NT2/D1 (cell line): ENCODE measurements at regions not wholly inside any gene's neighbourhood (a gene's known extent, or its start where the extent isn't known, plus 50 kb on each side); places are given as distances from the start of the nearest gene placed in this dataset.

Experiments used
- DNase-seq: peaks from one replicate; pipeline ENCODE4 v3.0.0-alpha.2; 2011; ENCODE audit warnings: low read depth, low spot score
- H3K27me3 ChIP-seq: 2 replicates; pipeline ENCODE4 v1.6.0; 2011; ENCODE audit warnings: mild to moderate bottlenecking; ENCODE audit not compliant: insufficient read length, insufficient read depth
- H3K36me3 ChIP-seq: 2 replicates; pipeline ENCODE4 v1.6.1; 2011; ENCODE audit warnings: mild to moderate bottlenecking, low read length, mixed read lengths; ENCODE audit not compliant: insufficient read depth, insufficient read length
- H3K4me1 ChIP-seq: 2 replicates; pipeline ENCODE4 v1.5.1; 2011; ENCODE audit not compliant: insufficient read depth, insufficient read length
- H3K4me3 ChIP-seq: 2 replicates; pipeline ENCODE4 v1.5.1; 2011; ENCODE audit warnings: low read depth; ENCODE audit not compliant: insufficient read length
- H3K9ac ChIP-seq: 2 replicates; pipeline ENCODE4 v1.6.0; 2011; ENCODE audit warnings: low read depth; ENCODE audit not compliant: insufficient read length
- H3K9me3 ChIP-seq: 2 replicates; pipeline ENCODE4 v1.5.1; 2011; ENCODE audit warnings: mild to moderate bottlenecking, low read length; ENCODE audit not compliant: insufficient read depth
- SUZ12 ChIP-seq: IDR thresholded peaks from 2 replicates; pipeline ENCODE4 v1.6.1; 2011; ENCODE audit not compliant: insufficient read length, insufficient read depth; ENCODE audit errors: extremely low read depth
- YY1 ChIP-seq: IDR thresholded peaks from 2 replicates; pipeline ENCODE4 v1.6.1; 2011; ENCODE audit not compliant: insufficient read length, insufficient read depth
- ZNF274 ChIP-seq: IDR thresholded peaks from 2 replicates; pipeline ENCODE4 v1.6.1; 2011; ENCODE audit warnings: mild to moderate bottlenecking, low read depth, low read length

DNA sequence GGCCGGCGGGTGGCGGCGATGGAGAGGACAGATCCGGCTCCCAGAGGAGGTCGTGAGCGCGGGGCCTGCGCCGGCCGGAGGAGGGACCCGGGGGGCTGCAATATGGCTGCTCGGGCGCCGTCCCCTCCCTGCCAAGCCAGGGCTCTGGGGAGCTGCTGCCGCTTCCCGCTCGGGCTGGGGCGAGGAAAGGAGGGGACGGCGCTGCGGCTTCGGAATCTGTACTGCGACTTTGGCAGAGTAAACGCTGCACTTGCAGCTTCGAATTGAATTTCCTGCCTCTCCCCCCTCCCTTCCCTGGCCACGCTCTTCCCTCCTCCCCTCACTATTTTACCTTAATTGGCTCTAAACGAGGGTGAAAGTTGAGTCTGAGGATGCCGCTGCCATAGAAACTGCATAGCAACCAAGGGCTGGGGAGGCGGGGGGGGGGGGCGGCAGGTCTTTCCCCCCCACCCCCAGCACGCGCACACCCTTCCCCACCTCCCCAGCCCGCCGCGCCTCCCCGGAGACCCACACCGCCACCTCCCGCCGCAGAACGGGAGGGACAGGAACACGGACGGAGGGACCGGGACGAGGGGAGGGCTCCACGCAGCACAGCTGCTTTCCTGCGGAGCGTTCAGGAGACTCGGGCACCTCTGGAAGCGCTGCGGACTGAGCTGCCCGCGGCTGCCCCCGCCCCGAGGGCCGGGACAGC is 93.9 kb downstream of the RNASET2 start:
- peak; percentile 39 for DNase-seq
- Histone ChIP-seq H3K9ac (peak overlapping the region; percentile 72), H3K27me3 (peaks cover 14% of the 10 kb centered on the region)

DNA sequence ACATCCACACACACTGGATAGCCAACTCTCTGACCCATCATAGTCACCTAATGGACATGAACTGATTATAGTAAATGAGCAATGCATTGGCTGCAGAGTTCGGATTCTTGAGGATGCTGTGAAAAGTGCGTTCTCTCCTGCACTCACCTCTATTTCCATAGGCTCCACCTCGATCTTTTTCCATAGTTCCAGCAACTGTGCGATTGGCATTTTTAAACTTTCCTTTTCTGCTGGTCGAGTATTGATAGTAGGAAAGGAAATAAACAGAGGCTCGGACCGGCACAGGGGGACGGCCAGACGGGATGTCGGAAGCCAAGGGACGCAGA is 94.4 kb downstream of the RNASET2 start:
- H3K27me3 ChIP-seq: peaks cover 14% of the 10 kb centered on the region
- TF ChIP-seq YY1: no peak
- TF ChIP-seq ZNF274: no peak
- TF ChIP-seq SUZ12: no peak
- DNase-seq: no peak
- H3K4me3 ChIP-seq: peak overlapping the region; percentile 60
- peaks cover 14% of the 10 kb centered on the region for H3K9me3 ChIP-seq
- H3K4me1 ChIP-seq: peaks cover 2% of the 10 kb centered on the region
- no peaks in the 10 kb centered on the region for H3K36me3 ChIP-seq
- peak overlapping the region; percentile 72 for H3K9ac ChIP-seq

More for the DNA sequence above, 93.9 kb downstream of the RNASET2 start:
- no peaks in the 10 kb centered on the region for H3K36me3 ChIP-seq
- peak overlapping the region; percentile 60 for H3K4me3 ChIP-seq
- H3K4me1 ChIP-seq: peaks cover 3% of the 10 kb centered on the region
- TF ChIP-seq ZNF274 (no peak), SUZ12 (no peak), YY1 (no peak)
- H3K9me3 ChIP-seq: peaks cover 14% of the 10 kb centered on the region

DNA sequence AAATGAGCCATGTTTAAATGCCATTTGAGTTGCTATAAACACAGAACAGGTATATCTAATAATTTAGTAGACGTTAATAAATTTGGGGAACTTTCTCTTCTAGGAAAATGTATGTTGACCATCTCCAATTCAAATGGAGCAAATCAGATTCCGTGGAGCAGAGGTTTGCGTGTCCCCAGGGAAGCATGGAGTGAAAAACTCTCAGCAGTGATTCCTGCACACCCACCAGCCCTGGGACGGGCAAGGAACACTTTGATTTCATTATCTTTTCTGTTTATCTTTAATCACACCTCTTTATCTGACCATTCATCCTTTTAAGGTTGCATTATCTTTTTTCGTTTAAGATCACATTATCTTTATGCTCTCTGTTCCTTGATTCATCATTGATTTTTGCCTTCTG is 95.0 kb downstream of the RNASET2 start:
- Histone ChIP-seq H3K9ac (no peak overlapping the region), H3K4me1 (no peaks in the 10 kb centered on the region), H3K27me3 (peaks cover 14% of the 10 kb centered on the region), H3K4me3 (no peak overlapping the region), H3K9me3 (peaks cover 14% of the 10 kb centered on the region), H3K36me3 (no peaks in the 10 kb centered on the region)
- no peak for TF ChIP-seq SUZ12
- TF ChIP-seq YY1: no peak
- no peak for TF ChIP-seq ZNF274
- DNase-seq: no peak

DNA sequence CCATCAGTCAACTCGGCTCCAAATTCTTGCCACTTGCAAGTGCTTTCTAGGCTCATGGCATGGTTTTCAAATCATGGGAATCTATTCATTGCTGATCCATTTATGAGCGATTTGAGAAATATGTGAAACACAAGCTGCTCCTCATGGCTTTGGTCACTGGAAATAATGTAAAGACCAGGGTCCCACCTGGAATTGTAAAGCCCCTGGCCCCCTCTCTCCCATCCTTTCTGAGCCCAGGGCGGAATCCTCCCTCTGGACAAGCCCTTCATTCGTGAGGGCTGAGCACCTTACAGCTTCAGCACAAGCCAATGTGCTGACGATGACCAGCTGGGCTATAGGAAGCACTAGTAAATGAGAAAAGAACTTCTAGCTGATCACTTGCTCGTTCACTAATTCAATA is 96.0 kb downstream of the RNASET2 start:
- Histone ChIP-seq H3K4me1 (no peaks in the 10 kb centered on the region), H3K27me3 (peaks cover 14% of the 10 kb centered on the region), H3K4me3 (no peak overlapping the region), H3K9me3 (peaks cover 14% of the 10 kb centered on the region), H3K36me3 (no peaks in the 10 kb centered on the region), H3K9ac (no peak overlapping the region)
- TF ChIP-seq YY1 (no peak), SUZ12 (no peak), ZNF274 (no peak)
- no peak for DNase-seq

DNA sequence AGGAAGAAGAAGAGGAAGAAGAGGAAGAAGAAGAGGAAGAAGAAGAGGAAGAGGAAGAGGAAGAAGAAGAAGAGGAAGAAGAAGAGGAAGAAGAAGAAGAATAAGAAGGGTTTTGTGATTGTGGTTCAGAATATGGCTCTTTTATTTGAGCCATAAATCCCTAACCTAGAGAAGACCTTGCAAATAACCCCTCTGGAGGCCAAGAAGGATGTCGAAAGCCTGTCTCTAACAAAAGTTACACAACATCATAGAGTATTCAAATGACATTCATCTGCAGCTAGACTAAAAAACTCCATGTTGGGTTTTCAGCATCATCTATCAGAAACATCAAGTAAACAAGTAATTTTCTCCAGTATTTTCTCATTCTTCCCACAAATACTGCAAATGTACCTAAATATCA is 100.9 kb downstream of the RNASET2 start:
- no peak overlapping the region for H3K9ac ChIP-seq
- no peaks in the 10 kb centered on the region for H3K4me1 ChIP-seq
- no peaks in the 10 kb centered on the region for H3K36me3 ChIP-seq
- H3K4me3 ChIP-seq: no peak overlapping the region
- DNase-seq: no peak
- H3K27me3 ChIP-seq: no peaks in the 10 kb centered on the region
- peaks cover 8% of the 10 kb centered on the region for H3K9me3 ChIP-seq
- no peak for TF ChIP-seq ZNF274
- TF ChIP-seq YY1: no peak
- TF ChIP-seq SUZ12: no peak

DNA sequence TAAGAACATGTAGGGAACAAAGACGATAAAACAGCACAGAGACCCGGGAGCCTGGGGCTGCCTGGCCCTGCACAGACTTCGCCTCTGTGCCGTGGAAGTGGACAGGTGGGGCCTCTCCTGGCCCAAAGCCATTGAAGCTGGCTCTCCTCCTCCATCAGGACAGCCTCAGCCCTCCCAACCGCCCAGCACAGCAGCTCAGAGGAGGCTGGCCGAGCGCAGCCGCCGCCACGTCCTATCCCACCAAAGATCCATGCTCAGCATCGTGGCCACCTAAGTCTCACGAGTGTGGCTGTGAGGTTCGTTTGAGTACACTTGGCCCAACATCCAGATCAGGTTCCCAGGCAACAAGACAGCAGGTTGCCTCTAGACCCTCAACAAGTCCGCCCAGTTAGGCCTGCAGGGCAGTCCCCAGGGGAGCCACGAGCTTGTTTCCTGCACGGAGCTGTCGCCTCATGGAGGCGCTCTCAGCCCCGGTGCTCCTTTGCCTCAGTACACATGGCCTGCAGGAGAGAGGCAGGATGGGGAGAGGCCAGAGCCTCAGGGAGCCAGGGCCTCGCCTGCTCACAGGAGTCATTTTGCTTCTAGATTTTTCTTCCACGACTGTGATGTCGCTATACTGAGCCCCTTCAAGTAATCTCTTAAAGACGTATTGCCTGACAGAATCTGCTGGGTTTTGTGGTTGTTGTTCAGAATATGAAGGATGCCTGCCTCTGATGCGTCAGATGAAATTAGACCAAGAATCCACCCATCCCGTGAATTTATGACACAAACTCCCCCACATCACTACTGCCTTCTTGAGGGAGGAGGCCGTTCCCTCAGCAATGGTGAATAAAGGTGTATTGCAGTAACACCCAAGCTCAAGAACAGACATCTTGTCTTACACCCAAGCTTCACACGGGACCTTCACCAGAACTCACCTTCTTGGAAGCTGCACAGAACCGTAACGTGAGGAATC is 102.7 kb downstream of the RNASET2 start:
- DNase-seq: no peak
- no peak overlapping the region for H3K9ac ChIP-seq
- H3K27me3 ChIP-seq: no peaks in the 10 kb centered on the region
- H3K36me3 ChIP-seq: no peaks in the 10 kb centered on the region
- H3K9me3 ChIP-seq: no peaks in the 10 kb centered on the region
- TF ChIP-seq ZNF274 (no peak), YY1 (no peak), SUZ12 (no peak)
- no peaks in the 10 kb centered on the region for H3K4me1 ChIP-seq
- H3K4me3 ChIP-seq: no peak overlapping the region

DNA sequence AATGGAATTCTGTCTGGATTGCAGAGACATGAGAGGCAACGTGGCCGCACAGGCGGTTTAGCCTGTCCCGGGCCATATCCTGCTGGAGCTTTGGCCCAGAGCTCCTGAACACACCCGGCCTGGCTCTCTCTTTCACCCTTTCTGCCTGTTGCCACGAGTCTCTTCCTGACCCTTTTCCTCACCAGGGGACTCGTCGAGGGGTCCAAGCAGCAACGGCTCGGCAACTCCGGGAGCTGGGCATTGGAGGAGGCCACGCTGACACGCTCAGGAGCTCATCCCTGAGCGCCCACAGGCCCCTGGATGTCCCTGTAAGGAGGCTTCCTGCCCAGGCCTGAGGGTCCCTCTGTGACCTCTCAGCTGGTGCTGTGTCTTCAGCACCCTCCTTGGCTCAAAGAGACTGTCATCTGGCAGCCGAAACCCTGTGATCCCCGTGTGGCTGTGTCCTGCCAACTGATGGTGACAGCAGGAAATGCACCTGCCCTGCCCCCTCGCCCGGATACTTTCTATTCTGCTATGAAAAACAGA is 103.8 kb downstream of the RNASET2 start:
- no peaks in the 10 kb centered on the region for H3K36me3 ChIP-seq

More for the DNA sequence above, 103.8 kb downstream of the RNASET2 start:
- TF ChIP-seq ZNF274 (no peak), SUZ12 (no peak), YY1 (no peak)
- no peak overlapping the region for H3K9ac ChIP-seq
- no peaks in the 10 kb centered on the region for H3K27me3 ChIP-seq
- DNase-seq: no peak
- H3K4me3 ChIP-seq: no peak overlapping the region
- no peaks in the 10 kb centered on the region for H3K4me1 ChIP-seq
- H3K9me3 ChIP-seq: no peaks in the 10 kb centered on the region
